ENCODE measurements at regions not wholly inside any gene's neighbourhood (a gene's known extent, or its start where the extent isn't known, plus 50 kb on each side); places are given as distances from the start of the nearest gene placed in this dataset.

DNA sequence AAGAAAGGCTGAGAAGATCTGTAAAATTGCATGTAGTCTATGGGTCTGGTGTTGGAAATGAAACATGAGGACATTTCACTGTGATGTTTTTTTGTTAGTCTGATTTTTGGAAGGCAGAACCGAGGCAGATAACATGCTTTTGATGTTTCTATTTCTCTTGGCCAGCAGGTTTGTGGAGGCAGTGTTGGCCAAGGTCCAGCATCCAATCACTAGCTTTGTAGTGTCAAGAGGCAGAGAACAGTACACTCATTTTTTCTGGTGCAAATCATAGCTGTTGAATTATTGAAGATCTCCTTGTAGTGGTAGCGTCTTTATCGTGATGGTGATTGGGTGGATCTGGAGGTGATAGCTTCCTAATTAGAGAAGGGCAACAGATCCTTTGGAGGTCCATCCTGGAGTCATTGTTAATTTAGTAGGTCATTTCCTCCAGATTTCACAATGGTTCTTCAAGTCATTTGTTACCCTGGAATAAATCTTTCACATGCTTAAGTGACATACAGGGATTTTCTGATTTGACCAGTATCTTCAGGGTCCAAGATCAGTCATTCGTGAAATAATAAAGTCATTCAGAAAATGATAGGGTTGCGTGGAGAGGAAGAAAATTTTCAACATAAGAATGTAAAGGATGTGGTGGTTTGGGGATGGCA, 252.4 kb upstream of the CPNE8 start:
- Histone ChIP-seq H3K9ac (ENCODE audit: low read depth in 2 of 2, low read length in 2 of 2) (no peak overlapping the region), H3K4me1 (no peaks in the 10 kb centered on the region), H3K27ac (no peak overlapping the region), H3K27me3 (no peaks in the 10 kb centered on the region), H3K36me3 (no peaks in the 10 kb centered on the region), H3K9me3 (no peaks in the 10 kb centered on the region), H3K4me3 (no peak overlapping the region)
- intact Hi-C loops (cut with DNase I), result no loop called here
- DNase-seq, result no peak
- TF ChIP-seq, protein P1, sequence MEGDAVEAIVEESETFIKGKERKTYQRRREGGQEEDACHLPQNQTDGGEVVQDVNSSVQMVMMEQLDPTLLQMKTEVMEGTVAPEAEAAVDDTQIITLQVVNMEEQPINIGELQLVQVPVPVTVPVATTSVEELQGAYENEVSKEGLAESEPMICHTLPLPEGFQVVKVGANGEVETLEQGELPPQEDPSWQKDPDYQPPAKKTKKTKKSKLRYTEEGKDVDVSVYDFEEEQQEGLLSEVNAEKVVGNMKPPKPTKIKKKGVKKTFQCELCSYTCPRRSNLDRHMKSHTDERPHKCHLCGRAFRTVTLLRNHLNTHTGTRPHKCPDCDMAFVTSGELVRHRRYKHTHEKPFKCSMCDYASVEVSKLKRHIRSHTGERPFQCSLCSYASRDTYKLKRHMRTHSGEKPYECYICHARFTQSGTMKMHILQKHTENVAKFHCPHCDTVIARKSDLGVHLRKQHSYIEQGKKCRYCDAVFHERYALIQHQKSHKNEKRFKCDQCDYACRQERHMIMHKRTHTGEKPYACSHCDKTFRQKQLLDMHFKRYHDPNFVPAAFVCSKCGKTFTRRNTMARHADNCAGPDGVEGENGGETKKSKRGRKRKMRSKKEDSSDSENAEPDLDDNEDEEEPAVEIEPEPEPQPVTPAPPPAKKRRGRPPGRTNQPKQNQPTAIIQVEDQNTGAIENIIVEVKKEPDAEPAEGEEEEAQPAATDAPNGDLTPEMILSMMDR (IDR thresholded peaks at IDR 0.05), result no peak

DNA sequence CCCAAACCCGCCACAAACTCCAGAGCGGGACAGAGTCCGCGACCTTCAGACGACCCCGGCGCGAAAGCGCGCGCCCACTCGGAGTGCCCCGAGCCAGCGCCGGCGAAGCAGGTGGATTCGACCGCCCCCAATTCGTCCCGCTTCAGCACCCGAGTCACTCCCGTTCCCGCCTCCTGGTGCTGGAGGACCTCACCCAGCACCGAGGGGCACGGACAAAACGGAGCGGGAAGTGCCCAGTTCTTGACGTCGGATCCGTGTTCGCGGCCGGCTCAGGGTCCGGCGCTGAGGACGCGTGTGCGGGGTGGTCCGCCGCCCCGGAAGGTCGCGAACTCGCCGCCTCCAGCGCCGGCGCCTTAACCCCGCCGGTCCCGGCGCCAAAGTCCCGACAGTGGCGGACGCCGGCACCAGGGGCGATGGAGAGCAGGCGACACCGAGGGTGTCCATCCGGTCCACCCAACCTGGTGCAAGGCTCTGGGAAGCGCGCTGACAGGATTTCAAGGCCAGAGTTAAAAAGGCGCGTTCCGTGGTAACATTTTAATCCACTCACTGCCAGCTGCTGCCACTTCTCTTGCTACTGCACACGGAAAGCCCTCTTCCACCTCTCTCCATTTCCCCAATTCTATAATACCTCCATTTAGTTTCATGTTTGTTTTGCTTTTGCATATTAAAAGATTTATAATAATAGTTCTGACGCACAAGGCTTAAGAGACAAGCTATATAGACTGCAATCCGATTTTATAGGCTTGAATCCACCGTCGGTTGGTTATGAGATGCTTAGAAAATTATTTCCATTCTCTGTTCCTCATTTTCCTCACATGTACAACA, 240.0 kb upstream of the CPNE8 start:
- DNase-seq, result peak; percentile 69
- TF ChIP-seq, protein P1 (IDR thresholded peaks at IDR 0.05), result no peak
- no peaks in the 10 kb centered on the region for H3K27me3 ChIP-seq
- H3K4me3 ChIP-seq, result peak overlapping the region; percentile 22
- H3K36me3 ChIP-seq, result no peaks in the 10 kb centered on the region
- peak overlapping the region in 1 of 2 donors; percentile 78 for H3K9ac ChIP-seq (ENCODE audit: low read depth in 2 of 2, low read length in 2 of 2)
- no peaks in the 10 kb centered on the region for H3K4me1 ChIP-seq
- intact Hi-C loops (cut with DNase I), result no loop called here
- H3K27ac ChIP-seq, result no peak overlapping the region
- H3K9me3 ChIP-seq, result no peaks in the 10 kb centered on the region

DNA sequence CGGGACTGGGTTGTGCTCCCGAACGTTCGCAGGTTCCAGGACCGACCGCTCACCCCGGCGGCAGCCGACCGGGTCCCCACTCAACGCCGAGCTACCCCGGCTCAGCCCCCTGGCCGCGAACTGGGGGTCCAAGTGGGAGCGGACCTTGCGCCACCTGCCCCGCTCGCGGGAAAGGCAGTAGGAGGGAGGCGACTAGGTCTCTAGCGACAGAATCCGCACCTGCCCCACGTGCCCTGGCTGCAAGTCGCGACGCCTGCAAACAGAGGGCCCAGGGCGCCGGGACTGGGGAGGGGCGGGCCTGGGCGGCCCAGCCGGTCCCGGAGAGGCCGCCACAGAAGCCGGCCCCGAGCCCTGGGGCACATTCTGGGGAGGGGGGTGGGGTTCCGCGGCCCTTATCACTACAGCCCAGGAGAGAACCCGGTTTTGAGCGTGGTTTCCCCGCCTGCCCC, 239.2 kb upstream of the CPNE8 start:
- TF ChIP-seq, protein P1 (IDR thresholded peaks at IDR 0.05), result no peak
- intact Hi-C loops (cut with DNase I), result no loop called here
- DNase-seq, result no peak
- Histone ChIP-seq H3K4me3 (no peak overlapping the region), H3K27ac (no peak overlapping the region), H3K36me3 (no peaks in the 10 kb centered on the region), H3K27me3 (no peaks in the 10 kb centered on the region), H3K9ac (ENCODE audit: low read depth in 2 of 2, low read length in 2 of 2) (peak overlapping the region in 1 of 2 donors; percentile 78), H3K9me3 (no peaks in the 10 kb centered on the region), H3K4me1 (no peaks in the 10 kb centered on the region)

DNA sequence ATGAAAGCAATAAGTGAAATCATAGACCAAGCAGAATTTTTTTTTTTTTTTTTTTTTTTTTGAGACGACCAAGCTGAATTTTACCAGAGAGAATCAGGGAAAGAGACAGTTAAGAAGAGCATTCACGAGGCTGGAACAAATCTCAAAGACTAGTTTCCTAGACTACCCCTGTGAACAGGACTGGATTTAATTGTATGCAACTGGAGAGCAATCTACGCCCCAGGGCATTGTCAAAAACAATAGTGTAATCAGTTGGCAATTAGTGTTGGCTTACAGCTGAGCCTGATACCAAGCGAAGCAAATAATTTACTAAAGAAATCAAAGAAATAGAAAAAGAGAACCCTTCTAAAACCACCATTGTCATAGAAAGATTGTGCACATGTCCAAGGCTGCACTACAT, 232.9 kb upstream of the CPNE8 start:
- Histone ChIP-seq H3K27ac (no peak overlapping the region), H3K9ac (ENCODE audit: low read depth in 2 of 2, low read length in 2 of 2) (no peak overlapping the region), H3K27me3 (no peaks in the 10 kb centered on the region), H3K4me3 (no peak overlapping the region), H3K36me3 (no peaks in the 10 kb centered on the region), H3K4me1 (no peaks in the 10 kb centered on the region), H3K9me3 (no peaks in the 10 kb centered on the region)
- intact Hi-C loops (cut with DNase I), result no loop called here
- no peak for DNase-seq
- TF ChIP-seq, protein P1 (IDR thresholded peaks at IDR 0.05), result no peak

DNA sequence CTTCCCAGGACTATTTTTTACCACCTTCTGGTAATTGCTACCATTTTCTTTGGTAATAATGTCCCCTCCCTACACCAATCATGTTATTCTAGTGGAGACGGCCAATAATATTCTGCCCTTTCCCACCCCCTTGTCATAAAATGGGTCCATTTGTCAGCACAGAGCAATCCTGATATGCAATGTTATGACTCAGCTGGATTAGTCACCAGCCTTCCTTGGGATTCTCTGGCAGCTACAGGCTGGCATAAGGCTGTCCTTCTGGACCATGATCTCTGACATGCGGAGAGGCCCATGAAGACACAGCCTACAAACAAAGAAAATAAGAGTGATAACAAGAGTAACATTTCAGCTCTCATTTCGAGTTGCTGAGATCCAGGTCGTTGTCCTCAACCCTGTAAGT, 222.0 kb upstream of the CPNE8 start:
- Histone ChIP-seq H3K9ac (ENCODE audit: low read depth in 2 of 2, low read length in 2 of 2) (no peak overlapping the region), H3K27me3 (no peaks in the 10 kb centered on the region), H3K9me3 (no peaks in the 10 kb centered on the region), H3K4me1 (no peaks in the 10 kb centered on the region), H3K4me3 (no peak overlapping the region), H3K27ac (peak overlapping the region; percentile 26), H3K36me3 (no peaks in the 10 kb centered on the region)
- TF ChIP-seq, protein P1 (IDR thresholded peaks at IDR 0.05), result no peak
- intact Hi-C loops (cut with DNase I), result no loop called here
- DNase-seq, result peak; percentile 43

Data from colonic mucosa (tissue), 4 donors.